C4-2B (cell line): ENCODE measurements at regions not wholly inside any gene's neighbourhood (a gene's known extent, or its start where the extent isn't known, plus 50 kb on each side); places are given as distances from the start of the nearest gene placed in this dataset.

Experiments
- H3K27ac ChIP-seq: fragments of 450-650 bp; 2 replicates; pipeline ENCODE4 v1.5.1; 2017
- ZFX ChIP-seq: fragments of 450-650 bp; IDR thresholded peaks from 2 replicates; pipeline ENCODE4 v1.6.1; 2017
- TF ChIP-seq, protein P1 (sequence below): fragments of 450-650 bp; conservative IDR thresholded peaks from 2 replicates; pipeline ENCODE4 v1.5.1; 2017; ENCODE audit warnings: mild to moderate bottlenecking

DNA sequence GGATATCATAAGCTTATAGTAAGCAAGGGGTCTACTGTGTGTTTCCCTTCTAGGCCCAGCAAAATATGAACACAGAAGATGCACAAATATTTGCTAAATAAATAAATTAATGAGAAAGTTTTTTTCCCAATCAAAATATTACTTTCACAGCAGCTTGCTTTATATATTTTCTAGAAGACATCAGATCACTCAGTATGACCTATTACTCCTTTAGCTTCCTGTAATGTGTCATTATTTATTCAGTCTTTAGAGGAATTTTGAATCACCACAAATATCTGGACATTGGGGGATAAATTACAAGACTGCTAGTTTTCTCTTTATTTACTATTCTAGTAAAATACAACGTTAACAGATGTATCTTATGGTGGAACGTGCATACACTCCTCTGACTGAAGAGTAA, 765.8 kb upstream of the POM121L12 start:
- no peak overlapping the region for H3K27ac ChIP-seq
- TF ChIP-seq, protein P1, sequence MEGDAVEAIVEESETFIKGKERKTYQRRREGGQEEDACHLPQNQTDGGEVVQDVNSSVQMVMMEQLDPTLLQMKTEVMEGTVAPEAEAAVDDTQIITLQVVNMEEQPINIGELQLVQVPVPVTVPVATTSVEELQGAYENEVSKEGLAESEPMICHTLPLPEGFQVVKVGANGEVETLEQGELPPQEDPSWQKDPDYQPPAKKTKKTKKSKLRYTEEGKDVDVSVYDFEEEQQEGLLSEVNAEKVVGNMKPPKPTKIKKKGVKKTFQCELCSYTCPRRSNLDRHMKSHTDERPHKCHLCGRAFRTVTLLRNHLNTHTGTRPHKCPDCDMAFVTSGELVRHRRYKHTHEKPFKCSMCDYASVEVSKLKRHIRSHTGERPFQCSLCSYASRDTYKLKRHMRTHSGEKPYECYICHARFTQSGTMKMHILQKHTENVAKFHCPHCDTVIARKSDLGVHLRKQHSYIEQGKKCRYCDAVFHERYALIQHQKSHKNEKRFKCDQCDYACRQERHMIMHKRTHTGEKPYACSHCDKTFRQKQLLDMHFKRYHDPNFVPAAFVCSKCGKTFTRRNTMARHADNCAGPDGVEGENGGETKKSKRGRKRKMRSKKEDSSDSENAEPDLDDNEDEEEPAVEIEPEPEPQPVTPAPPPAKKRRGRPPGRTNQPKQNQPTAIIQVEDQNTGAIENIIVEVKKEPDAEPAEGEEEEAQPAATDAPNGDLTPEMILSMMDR: no peak
- no peak for TF ChIP-seq ZFX

GRCh38 chr7:52261057-52261456, 774.4 kb upstream of the POM121L12 start:
- TF ChIP-seq, protein P1: no peak
- TF ChIP-seq ZFX: no peak
- H3K27ac ChIP-seq: no peak overlapping the region

GRCh38 chr7:52260046-52260665, 775.3 kb upstream of the POM121L12 start:
- H3K27ac ChIP-seq: no peak overlapping the region
- TF ChIP-seq ZFX: no peak
- TF ChIP-seq, protein P1: peak; percentile 78

DNA sequence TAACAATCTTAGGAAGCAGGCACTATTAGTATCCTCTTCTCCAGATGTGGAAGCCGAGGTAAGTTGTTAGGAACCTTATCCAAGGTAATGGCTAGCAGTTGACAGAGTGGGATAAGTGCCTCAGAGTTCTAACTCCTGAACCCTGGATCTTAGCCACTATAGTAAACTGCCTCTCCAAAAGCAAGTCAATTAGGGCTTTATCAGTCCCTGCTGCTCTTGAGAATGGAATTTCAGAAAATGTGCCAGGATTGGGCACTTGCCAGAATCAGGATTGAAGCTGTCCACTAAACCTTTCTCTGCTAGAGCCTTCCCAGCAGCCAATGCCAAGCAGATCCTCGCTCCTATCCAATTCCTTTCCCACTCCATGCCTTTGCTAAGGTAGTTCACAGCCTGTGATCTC, 777.5 kb upstream of the POM121L12 start:
- H3K27ac ChIP-seq: no peak overlapping the region
- TF ChIP-seq ZFX: no peak
- TF ChIP-seq, protein P1: no peak

DNA sequence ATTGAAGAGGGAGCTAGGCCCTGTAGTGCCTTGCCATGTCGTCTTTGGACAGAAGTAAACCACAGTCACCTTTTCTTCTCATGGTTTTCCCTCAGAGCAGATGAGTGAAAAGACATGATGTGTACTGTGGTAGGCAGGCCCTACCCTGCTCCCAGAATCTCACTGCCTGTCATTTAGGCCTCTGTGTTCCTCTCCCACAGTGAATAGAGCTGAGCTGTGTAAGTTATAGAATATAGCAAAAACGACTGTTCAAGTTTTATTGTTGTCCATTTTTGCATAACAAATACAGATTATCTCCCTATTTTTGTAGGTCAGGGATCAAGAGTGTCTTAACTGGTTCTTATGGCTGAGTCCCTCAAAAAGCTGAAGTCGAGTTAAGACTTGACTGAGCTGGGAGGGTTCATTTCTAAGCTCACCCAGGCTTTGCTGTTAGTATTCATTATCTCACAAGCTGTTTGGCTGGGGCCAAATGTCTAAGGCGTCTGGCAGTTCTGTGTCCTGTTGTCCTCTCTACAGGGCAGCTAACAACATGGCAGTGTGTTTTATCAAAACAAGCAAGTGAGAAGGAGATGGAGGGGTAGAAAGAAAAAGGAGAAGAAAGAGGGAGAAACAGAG, 780.9 kb upstream of the POM121L12 start:
- H3K27ac ChIP-seq: no peak overlapping the region
- TF ChIP-seq, protein P1: no peak
- no peak for TF ChIP-seq ZFX

DNA sequence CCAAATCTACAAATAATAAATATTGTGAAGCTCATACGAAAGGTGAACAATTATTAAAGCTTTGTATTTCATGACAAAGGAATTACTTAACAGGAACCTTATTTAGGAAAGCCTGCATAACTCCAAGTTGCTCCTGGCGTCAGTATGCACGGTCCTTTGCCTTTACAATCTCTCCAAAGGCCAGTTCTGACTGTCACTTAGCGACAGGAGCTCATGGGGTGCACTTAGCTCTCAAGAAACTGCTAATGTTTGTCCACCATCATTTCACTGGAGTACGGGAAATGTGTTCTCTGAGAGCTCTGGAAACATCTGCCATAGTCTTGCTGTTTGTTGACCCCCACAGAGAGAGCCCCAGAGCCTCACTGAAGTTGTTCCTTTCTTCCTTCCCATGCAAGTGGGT, 781.5 kb upstream of the POM121L12 start:
- no peak overlapping the region for H3K27ac ChIP-seq
- TF ChIP-seq, protein P1: no peak
- TF ChIP-seq ZFX: no peak

GRCh38 chr7:52249741-52250140, 785.7 kb upstream of the POM121L12 start:
- no peak for TF ChIP-seq ZFX
- TF ChIP-seq, protein P1: no peak
- H3K27ac ChIP-seq: no peak overlapping the region
